HG02981 (cell line): ENCODE measurements at regions not wholly inside any gene's neighbourhood (a gene's known extent, or its start where the extent isn't known, plus 50 kb on each side); places are given as distances from the start of the nearest gene placed in this dataset.

Source experiments
- ATAC-seq: cut with Tn5 transposase; IDR thresholded peaks from one replicate; pipeline ENCODE4 v1.9.1; 2021; ENCODE audit warnings: mild to moderate bottlenecking, moderate library complexity; ENCODE audit not compliant: unreplicated experiment

GRCh38 chr13:79681069-79681468, 200.1 kb downstream of the NDFIP2 start:
- no peak for ATAC-seq

GRCh38 chr13:79680485-79680884, 199.5 kb downstream of the NDFIP2 start:
- no peak for ATAC-seq

GRCh38 chr13:79679334-79679733, 198.4 kb downstream of the NDFIP2 start:
- ATAC-seq: peak; percentile 68

GRCh38 chr13:79678100-79678499, 197.1 kb downstream of the NDFIP2 start:
- no peak for ATAC-seq

GRCh38 chr13:79675931-79676660, 195.1 kb downstream of the NDFIP2 start:
- no peak for ATAC-seq

- no peak for ATAC-seq
Measured at GRCh38 chr13:79674765-79675515, 194.0 kb downstream of the NDFIP2 start.

GRCh38 chr13:79673993-79674377, 193.0 kb downstream of the NDFIP2 start:
- ATAC-seq: no peak

- no peak for ATAC-seq
Measured at GRCh38 chr13:79673310-79673992, 192.5 kb downstream of the NDFIP2 start.

GRCh38 chr13:79671420-79671819, 190.5 kb downstream of the NDFIP2 start:
- no peak for ATAC-seq

GRCh38 chr13:79668201-79668752, 187.3 kb downstream of the NDFIP2 start:
- no peak for ATAC-seq

GRCh38 chr13:79667771-79668170, 186.8 kb downstream of the NDFIP2 start:
- no peak for ATAC-seq

- ATAC-seq: no peak
Measured at GRCh38 chr13:79663977-79664636, 183.2 kb downstream of the NDFIP2 start.

GRCh38 chr13:79663435-79663834, 182.5 kb downstream of the NDFIP2 start:
- no peak for ATAC-seq

GRCh38 chr13:79662882-79663281, 181.9 kb downstream of the NDFIP2 start:
- no peak for ATAC-seq

GRCh38 chr13:79660361-79660760, 179.4 kb downstream of the NDFIP2 start:
- ATAC-seq: no peak

- ATAC-seq: no peak
Measured at GRCh38 chr13:79659121-79659521, 178.2 kb downstream of the NDFIP2 start.

GRCh38 chr13:79658333-79658975, 177.5 kb downstream of the NDFIP2 start:
- ATAC-seq: no peak

- no peak for ATAC-seq
Measured at GRCh38 chr13:79655509-79655908, 174.6 kb downstream of the NDFIP2 start.

- ATAC-seq: no peak
Measured at GRCh38 chr13:79654520-79654919, 173.6 kb downstream of the NDFIP2 start.

- ATAC-seq: no peak
Measured at GRCh38 chr13:79650688-79651087, 169.7 kb downstream of the NDFIP2 start.
